HFF-Myc (cell line): ENCODE measurements at regions not wholly inside any gene's neighbourhood (a gene's known extent, or its start where the extent isn't known, plus 50 kb on each side); places are given as distances from the start of the nearest gene placed in this dataset.
"Not testable (repeated sequence)": the region's sequence is repeated elsewhere in the genome, so short reads cannot be mapped to it uniquely, and the experiment has no call there.

Source experiments
- DNase-seq: peaks from one replicate; pipeline ENCODE4 v3.0.0-alpha.2; 2011; ENCODE audit warnings: low read depth; ENCODE audit errors: extremely low read depth
- H3K4me3 ChIP-seq: replicated peaks from 2 replicates; pipeline ENCODE4 v1.5.1; 2011; ENCODE audit warnings: low read depth, mild to moderate bottlenecking, control low read depth, low read length
- TF ChIP-seq, protein P1 (sequence below): IDR thresholded peaks from 2 replicates; pipeline ENCODE4 v1.5.1; 2012; ENCODE audit warnings: mild to moderate bottlenecking, low read depth, low read length, control low read depth; ENCODE audit errors: missing control alignments

DNA sequence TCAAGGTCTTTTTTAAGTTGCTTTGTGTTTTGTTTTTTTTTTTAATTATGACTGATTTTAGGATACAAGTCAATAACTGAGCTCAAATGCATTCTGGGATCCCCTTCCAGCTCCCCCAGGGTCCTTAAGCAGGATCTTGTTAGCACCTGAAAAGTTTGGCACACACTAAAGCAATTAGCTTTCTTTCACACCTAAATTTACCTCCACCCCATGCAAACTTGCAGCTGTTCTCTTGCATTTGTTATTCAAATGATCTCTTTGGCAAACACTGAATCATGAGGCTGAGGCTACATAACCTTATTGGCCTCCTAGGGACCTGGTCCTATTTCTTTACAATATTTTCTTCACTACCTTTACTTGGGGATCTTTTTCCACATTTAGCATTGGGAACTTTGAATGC lies 2026.1 kb upstream of the CELF4 start:
- TF ChIP-seq, protein P1, sequence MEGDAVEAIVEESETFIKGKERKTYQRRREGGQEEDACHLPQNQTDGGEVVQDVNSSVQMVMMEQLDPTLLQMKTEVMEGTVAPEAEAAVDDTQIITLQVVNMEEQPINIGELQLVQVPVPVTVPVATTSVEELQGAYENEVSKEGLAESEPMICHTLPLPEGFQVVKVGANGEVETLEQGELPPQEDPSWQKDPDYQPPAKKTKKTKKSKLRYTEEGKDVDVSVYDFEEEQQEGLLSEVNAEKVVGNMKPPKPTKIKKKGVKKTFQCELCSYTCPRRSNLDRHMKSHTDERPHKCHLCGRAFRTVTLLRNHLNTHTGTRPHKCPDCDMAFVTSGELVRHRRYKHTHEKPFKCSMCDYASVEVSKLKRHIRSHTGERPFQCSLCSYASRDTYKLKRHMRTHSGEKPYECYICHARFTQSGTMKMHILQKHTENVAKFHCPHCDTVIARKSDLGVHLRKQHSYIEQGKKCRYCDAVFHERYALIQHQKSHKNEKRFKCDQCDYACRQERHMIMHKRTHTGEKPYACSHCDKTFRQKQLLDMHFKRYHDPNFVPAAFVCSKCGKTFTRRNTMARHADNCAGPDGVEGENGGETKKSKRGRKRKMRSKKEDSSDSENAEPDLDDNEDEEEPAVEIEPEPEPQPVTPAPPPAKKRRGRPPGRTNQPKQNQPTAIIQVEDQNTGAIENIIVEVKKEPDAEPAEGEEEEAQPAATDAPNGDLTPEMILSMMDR: no peak
- DNase-seq: no peak

DNA sequence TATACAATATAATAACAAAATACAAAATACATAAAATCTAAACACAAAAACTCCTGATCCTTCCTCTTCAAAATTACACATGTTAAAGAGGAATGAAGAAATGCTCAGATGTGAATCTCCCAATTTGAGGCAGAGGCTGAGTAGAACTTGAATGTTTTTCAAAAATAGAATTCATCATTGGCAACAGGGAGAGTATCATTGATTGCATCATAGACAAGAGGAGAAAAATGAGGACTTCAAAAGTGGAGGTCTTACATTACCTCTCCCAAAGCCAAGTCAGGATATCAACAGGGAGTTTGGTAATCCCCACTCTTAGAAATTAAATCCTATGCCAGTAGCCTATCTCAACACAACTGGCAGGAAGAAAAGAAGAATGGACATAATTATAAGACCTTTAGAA lies 2023.9 kb upstream of the CELF4 start:
- no peak overlapping the region for H3K4me3 ChIP-seq
- TF ChIP-seq, protein P1: no peak
- no peak for DNase-seq

More for the DNA sequence above, 2026.1 kb upstream of the CELF4 start:
- H3K4me3 ChIP-seq: no peak overlapping the region

DNA sequence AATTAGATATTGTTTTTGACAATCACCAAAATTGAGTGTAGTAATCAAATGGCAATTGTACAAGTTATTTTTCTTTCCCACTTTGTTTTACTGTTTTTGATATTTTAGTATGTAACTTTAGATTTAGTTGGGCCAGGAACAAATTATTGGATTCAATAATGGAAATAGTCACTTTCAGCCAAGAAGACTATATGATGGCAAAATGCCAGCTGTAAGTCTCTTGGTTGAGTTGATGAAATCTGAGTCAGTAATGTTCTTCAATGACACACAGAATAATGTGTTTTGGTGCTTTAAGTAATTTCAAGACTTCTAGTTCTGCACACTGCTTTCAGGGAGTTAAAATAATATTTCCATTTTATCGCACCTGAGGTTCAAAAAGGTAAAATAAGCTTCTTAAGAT lies 2022.0 kb upstream of the CELF4 start:
- H3K4me3 ChIP-seq: no peak overlapping the region
- no peak for DNase-seq
- TF ChIP-seq, protein P1: no peak

DNA sequence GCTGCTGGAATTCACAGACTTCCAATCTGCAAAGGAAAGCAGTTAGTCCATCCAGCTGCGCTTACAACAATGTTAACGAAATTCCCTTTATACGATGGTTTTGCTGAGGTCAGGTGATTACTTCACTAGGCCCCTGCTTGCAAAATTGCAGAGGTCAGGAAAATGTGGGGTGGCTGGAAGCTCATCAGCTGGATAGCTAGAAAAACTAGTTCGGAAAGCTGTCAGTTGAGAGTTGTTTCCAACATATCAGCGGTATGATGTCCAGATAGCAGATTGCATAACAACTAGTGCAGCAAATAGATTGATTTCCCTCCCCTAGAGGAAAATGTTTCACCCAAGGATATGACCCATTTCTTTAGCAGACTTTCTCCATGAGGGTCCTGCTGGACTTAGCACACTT lies 2021.1 kb upstream of the CELF4 start:
- TF ChIP-seq, protein P1: no peak
- H3K4me3 ChIP-seq: no peak overlapping the region
- no peak for DNase-seq

DNA sequence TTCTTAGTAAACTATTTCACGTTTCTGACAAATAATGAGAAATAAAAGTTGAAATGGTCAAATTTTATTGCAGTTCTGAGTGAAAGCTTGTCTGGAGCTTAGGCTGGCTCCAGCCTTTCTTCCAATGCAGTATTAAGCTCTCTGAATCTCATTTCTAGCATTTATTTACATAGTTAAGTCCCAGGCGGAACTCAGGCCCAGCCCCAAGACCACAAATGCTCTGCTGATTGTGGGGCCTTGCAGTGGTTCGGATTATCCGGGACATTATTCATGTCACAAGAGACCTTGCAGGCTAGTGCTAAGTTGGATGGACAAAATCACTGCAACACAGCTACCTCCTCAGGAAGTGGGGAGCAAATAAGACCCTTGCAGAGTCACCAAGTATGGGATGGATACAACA lies 2009.3 kb upstream of the CELF4 start:
- H3K4me3 ChIP-seq: no peak overlapping the region
- TF ChIP-seq, protein P1: no peak
- DNase-seq: no peak

DNA sequence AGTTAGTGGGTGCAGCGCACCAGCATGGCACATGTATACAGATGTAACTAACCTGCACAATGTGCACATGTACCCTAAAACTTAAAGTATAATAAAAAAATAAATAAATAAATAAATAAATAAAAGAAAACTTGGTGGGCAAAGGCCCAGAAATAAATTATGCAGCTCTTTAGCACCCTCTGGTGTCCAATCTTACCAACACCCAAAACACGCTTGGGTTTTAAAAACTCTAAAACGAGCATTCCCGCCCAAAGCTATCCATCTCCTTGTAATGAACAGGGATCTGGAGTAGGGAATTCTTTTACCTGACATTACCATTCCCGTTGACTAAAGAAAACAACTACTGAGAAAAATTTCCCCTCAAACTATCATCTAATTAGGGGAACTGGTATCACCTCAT lies 2005.9 kb upstream of the CELF4 start:
- DNase-seq: no peak
- no peak overlapping the region for H3K4me3 ChIP-seq
- TF ChIP-seq, protein P1: no peak

DNA sequence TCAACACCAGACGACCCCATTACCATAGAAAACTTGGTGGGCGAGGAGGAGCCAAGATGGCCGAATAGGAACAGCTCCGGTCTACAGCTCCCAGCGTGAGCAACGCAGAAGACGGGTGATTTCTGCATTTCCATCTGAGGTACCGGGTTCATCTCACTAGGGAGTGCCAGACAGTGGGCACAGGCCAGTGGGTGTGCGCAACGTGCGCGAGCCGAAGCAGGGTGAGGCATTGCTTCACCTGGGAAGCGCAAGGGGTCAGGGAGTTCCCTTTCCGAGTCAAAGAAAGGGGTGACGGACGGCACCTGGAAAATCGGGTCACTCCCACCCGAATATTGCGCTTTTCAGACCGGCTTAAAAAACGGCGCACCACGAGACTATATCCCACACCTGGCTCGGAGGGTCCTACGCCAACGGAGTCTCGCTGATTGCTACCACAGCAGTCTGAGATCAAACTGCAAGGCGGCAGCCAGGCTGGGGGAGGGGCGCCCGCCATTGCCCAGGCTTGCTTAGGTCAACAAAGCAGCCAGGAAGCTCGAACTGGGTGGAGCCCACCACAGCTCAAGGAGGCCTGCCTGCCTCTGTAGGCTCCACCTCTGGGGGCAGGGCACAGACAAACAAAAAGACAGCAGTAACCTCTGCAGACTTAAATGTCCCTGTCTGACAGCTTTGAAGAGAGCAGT lies 2000.1 kb upstream of the CELF4 start:
- H3K4me3 ChIP-seq, DNase-seq: not testable (repeated sequence)
